ENCODE measurements at regions not wholly inside any gene's neighbourhood (a gene's known extent, or its start where the extent isn't known, plus 50 kb on each side); places are given as distances from the start of the nearest gene placed in this dataset.

- DNase-seq = no peak
Observed at GRCh38 chr2:23114299-23114698, 270.7 kb upstream of the KLHL29 start.

- DNase-seq = no peak
Observed at GRCh38 chr2:23118313-23118712, 266.7 kb upstream of the KLHL29 start.

- DNase-seq = no peak
Observed at GRCh38 chr2:23118894-23119293, 266.1 kb upstream of the KLHL29 start.

GRCh38 chr2:23120161-23120560 lies 264.8 kb upstream of the KLHL29 start:
- no peak for DNase-seq

- DNase-seq = no peak
Observed at GRCh38 chr2:23121968-23122648, 262.9 kb upstream of the KLHL29 start.

GRCh38 chr2:23122681-23123215 lies 262.2 kb upstream of the KLHL29 start:
- no peak for DNase-seq

- DNase-seq = no peak
Observed at GRCh38 chr2:23123686-23124085, 261.3 kb upstream of the KLHL29 start.

GRCh38 chr2:23124214-23124750 lies 260.7 kb upstream of the KLHL29 start:
- no peak for DNase-seq

- no peak for DNase-seq
Observed at GRCh38 chr2:23127465-23127864, 257.5 kb upstream of the KLHL29 start.

GRCh38 chr2:23128684-23129292 lies 256.2 kb upstream of the KLHL29 start:
- DNase-seq = no peak

GRCh38 chr2:23131066-23131575 lies 253.9 kb upstream of the KLHL29 start:
- DNase-seq = no peak

- no peak for DNase-seq
Observed at GRCh38 chr2:23132000-23132399, 253.0 kb upstream of the KLHL29 start.

GRCh38 chr2:23132823-23133595 lies 252.0 kb upstream of the KLHL29 start:
- DNase-seq = no peak

- DNase-seq = no peak
Observed at GRCh38 chr2:23134726-23135125, 250.3 kb upstream of the KLHL29 start.

GRCh38 chr2:23135481-23136100 lies 249.4 kb upstream of the KLHL29 start:
- no peak for DNase-seq

- no peak for DNase-seq
Observed at GRCh38 chr2:23137166-23137565, 247.8 kb upstream of the KLHL29 start.

GRCh38 chr2:23138701-23139100 lies 246.3 kb upstream of the KLHL29 start:
- no peak for DNase-seq

- DNase-seq = no peak
Observed at GRCh38 chr2:23145460-23145859, 239.5 kb upstream of the KLHL29 start.

GRCh38 chr2:23146011-23146410 lies 239.0 kb upstream of the KLHL29 start:
- no peak for DNase-seq

GRCh38 chr2:23148342-23148741 lies 236.6 kb upstream of the KLHL29 start:
- DNase-seq = no peak

- no peak for DNase-seq
Observed at GRCh38 chr2:23149777-23150176, 235.2 kb upstream of the KLHL29 start.

GRCh38 chr2:23153484-23153883 lies 231.5 kb upstream of the KLHL29 start:
- DNase-seq = no peak

GRCh38 chr2:23155022-23155421 lies 230.0 kb upstream of the KLHL29 start:
- DNase-seq = no peak

Data from suppressor macrophage (primary cell).